Breast epithelium (tissue), 4 donors: ENCODE measurements at regions not wholly inside any gene's neighbourhood (a gene's known extent, or its start where the extent isn't known, plus 50 kb on each side); places are given as distances from the start of the nearest gene placed in this dataset.

ENCODE experiments used
- DNase-seq, 2 donors: peaks; one replicate each; pipeline ENCODE4 v3.0.0-alpha.2; 2019; ENCODE audit warnings: low spot score in 2 of 2
- H3K27ac ChIP-seq, 2 donors: fragments of 200-600 bp; sonication (generic) in 1 of 2; one replicate each; pipeline ENCODE4 v1.5.1; 2016 to 2019; ENCODE audit warnings: mild to moderate bottlenecking in 1 of 2
- H3K27me3 ChIP-seq, 2 donors: fragments of 200-600 bp; sonication (generic) in 1 of 2; one replicate each; pipeline versions ENCODE4 v1.5.1 to v1.6.0; 2017 to 2019; ENCODE audit warnings: control low read depth in 1 of 2, mild to moderate bottlenecking in 1 of 2
- H3K36me3 ChIP-seq: fragments of 200-600 bp; one replicate; pipeline ENCODE4 v1.5.1; 2019
- H3K4me1 ChIP-seq, 2 donors: fragments of 200-600 bp; sonication (generic); one replicate each; pipeline ENCODE4 v1.5.1; 2016 to 2019; ENCODE audit warnings: control low read depth in 1 of 2
- H3K4me3 ChIP-seq, 3 donors: fragments of 200-600 bp; sonication (generic); 1 replicate in 2 of 3; 2 replicates in 1 of 3; pipeline ENCODE4 v1.5.1; 2016 to 2019; ENCODE audit warnings: mild to moderate bottlenecking in 3 of 3, moderate library complexity in 2 of 3
- H3K9me3 ChIP-seq, 2 donors: fragments of 200-600 bp; sonication (generic) in 1 of 2; one replicate each; pipeline ENCODE4 v1.5.1; 2016 to 2019; ENCODE audit warnings: control low read depth in 1 of 2
- CTCF ChIP-seq, 3 donors: fragments of 450-650 bp; IDR thresholded peaks; one replicate each; pipeline ENCODE4 v1.5.1; 2016 to 2017; ENCODE audit warnings: antibody characterized with exemption in 3 of 3, mild to moderate bottlenecking in 3 of 3, moderate library complexity in 3 of 3
- POLR2A ChIP-seq: fragments of 450-650 bp; IDR thresholded peaks from one replicate; pipeline ENCODE4 v1.6.1; 2016; ENCODE audit warnings: antibody characterized with exemption, mild to moderate bottlenecking, moderate library complexity
- POLR2AphosphoS5 ChIP-seq, 3 donors: sonication (generic); formaldehyde crosslinking; IDR thresholded peaks; one replicate each; pipeline ENCODE4 v1.6.1; 2017; ENCODE audit warnings: antibody characterized with exemption in 3 of 3
- intact Hi-C: fragments of 100-400 bp; cut with DNase I; formaldehyde crosslinking; loops from one replicate; pipeline ENCODE4 v1.15.1; 2023; ENCODE audit warnings: low total_unique reads

- H3K27ac ChIP-seq = no peak overlapping the region
- H3K4me1 ChIP-seq = no peaks in the 10 kb centered on the region
- no peak for DNase-seq
- TF ChIP-seq POLR2AphosphoS5 (IDR thresholded peaks at IDR 0.05) = no peak
- TF ChIP-seq CTCF (IDR thresholded peaks at IDR 0.05) = no peak
- TF ChIP-seq POLR2A = no peak
- intact Hi-C loops = no loop called here
- H3K36me3 ChIP-seq = no peaks in the 10 kb centered on the region
- H3K9me3 ChIP-seq = no peaks in the 10 kb centered on the region
- no peak overlapping the region for H3K4me3 ChIP-seq
- H3K27me3 ChIP-seq = no peaks in the 10 kb centered on the region
Observed at GRCh38 chr2:65880436-65880835, 448.0 kb upstream of the SPRED2 start.

GRCh38 chr2:65878011-65878340, 445.6 kb upstream of the SPRED2 start:
- DNase-seq = no peak
- no peaks in the 10 kb centered on the region for H3K27me3 ChIP-seq
- H3K27ac ChIP-seq = no peak overlapping the region
- H3K36me3 ChIP-seq = no peaks in the 10 kb centered on the region
- H3K9me3 ChIP-seq = no peaks in the 10 kb centered on the region
- intact Hi-C loops = no loop called here
- TF ChIP-seq CTCF (IDR thresholded peaks at IDR 0.05) (no peak), POLR2AphosphoS5 (IDR thresholded peaks at IDR 0.05) (no peak), POLR2A (no peak)
- H3K4me3 ChIP-seq = no peak overlapping the region
- no peaks in the 10 kb centered on the region for H3K4me1 ChIP-seq

- Histone ChIP-seq H3K27me3 (no peaks in the 10 kb centered on the region), H3K9me3 (no peaks in the 10 kb centered on the region), H3K4me3 (no peak overlapping the region), H3K27ac (no peak overlapping the region), H3K36me3 (no peaks in the 10 kb centered on the region), H3K4me1 (no peaks in the 10 kb centered on the region)
- intact Hi-C loops = no loop called here
- no peak for DNase-seq
- TF ChIP-seq POLR2AphosphoS5 (IDR thresholded peaks at IDR 0.05) = no peak
- TF ChIP-seq CTCF (IDR thresholded peaks at IDR 0.05) = no peak
- TF ChIP-seq POLR2A = no peak
Observed at GRCh38 chr2:65877331-65878010, 445.1 kb upstream of the SPRED2 start.

- Histone ChIP-seq H3K27ac (no peak overlapping the region), H3K4me1 (no peaks in the 10 kb centered on the region), H3K27me3 (no peaks in the 10 kb centered on the region), H3K36me3 (no peaks in the 10 kb centered on the region), H3K4me3 (no peak overlapping the region), H3K9me3 (no peaks in the 10 kb centered on the region)
- TF ChIP-seq CTCF (IDR thresholded peaks at IDR 0.05) (no peak), POLR2AphosphoS5 (IDR thresholded peaks at IDR 0.05) (no peak), POLR2A (no peak)
- DNase-seq = no peak
- intact Hi-C loops = no loop called here
Observed at GRCh38 chr2:65876114-65876513, 443.7 kb upstream of the SPRED2 start.

GRCh38 chr2:65870826-65871225, 438.4 kb upstream of the SPRED2 start:
- intact Hi-C loops = no loop called here
- Histone ChIP-seq H3K9me3 (no peaks in the 10 kb centered on the region), H3K4me1 (no peaks in the 10 kb centered on the region), H3K36me3 (no peaks in the 10 kb centered on the region), H3K27me3 (no peaks in the 10 kb centered on the region), H3K4me3 (no peak overlapping the region), H3K27ac (no peak overlapping the region)
- DNase-seq = no peak
- no peak for TF ChIP-seq POLR2A

GRCh38 chr2:65869296-65869695, 436.9 kb upstream of the SPRED2 start:
- no peaks in the 10 kb centered on the region for H3K36me3 ChIP-seq
- H3K4me1 ChIP-seq = no peaks in the 10 kb centered on the region
- no peak overlapping the region for H3K27ac ChIP-seq
- no peak for DNase-seq
- TF ChIP-seq POLR2A (no peak), CTCF (IDR thresholded peaks at IDR 0.05) (no peak), POLR2AphosphoS5 (IDR thresholded peaks at IDR 0.05) (no peak)
- intact Hi-C loops = loop anchor here (5.0 kb wide), 1 partner anchor 1403 kb away; no protein-coding TSS in a partner anchor
- H3K27me3 ChIP-seq = no peaks in the 10 kb centered on the region
- no peaks in the 10 kb centered on the region for H3K9me3 ChIP-seq
- no peak overlapping the region for H3K4me3 ChIP-seq
